ACHN (cell line): ENCODE measurements at regions not wholly inside any gene's neighbourhood (a gene's known extent, or its start where the extent isn't known, plus 50 kb on each side); places are given as distances from the start of the nearest gene placed in this dataset.

Experiments used
- DNase-seq: peaks from one replicate; pipeline ENCODE4 v3.0.0-alpha.2; 2015
- in situ Hi-C: cut with HindIII; loops from 2 replicates; pipeline ENCODE4 v1.10.0; 2017; ENCODE audit warnings: low sequenced_read_pairs, low pct_ligation_motif_present, low pct_unique_long_range_greater_than_20kb

DNA sequence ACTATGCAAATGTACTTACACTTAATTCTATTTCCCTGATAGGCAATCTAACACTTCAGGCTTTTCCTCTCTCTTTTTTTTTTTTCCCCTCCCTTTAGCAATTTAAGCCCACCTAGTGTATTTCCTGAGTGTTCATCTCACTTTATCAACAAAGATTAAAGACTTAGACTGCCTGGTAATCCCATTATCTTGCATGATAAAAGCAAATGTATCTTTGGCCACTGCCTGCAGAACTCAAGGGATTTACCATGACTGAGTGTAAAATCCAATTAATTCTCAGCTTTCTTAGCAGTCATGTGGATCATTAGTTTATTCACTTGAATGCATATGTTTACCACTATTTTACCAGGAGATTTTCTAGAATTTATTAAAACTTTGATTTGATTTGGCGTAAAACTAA, 1102.2 kb upstream of the GYPC start:
- in situ Hi-C loops, result no loop called here
- DNase-seq, result no peak

DNA sequence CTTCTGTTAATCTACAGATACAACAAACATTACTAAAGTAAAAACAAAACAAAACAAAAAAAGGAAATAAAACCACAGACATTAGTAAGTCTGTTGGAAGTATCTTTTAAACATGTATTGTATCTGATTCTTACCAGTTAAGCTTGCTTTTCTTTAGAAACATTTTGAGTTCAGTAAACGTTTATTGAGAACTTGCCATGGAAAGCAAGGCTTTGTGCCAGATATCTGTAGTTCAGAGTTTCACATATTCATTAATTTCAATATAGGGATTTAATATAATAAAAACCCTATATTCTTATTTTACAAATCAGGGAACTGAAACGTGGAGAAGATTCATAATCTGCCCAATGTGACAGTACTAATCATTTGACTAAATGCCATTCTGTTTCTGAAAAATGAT, 1101.0 kb upstream of the GYPC start:
- in situ Hi-C loops, result no loop called here
- no peak for DNase-seq

DNA sequence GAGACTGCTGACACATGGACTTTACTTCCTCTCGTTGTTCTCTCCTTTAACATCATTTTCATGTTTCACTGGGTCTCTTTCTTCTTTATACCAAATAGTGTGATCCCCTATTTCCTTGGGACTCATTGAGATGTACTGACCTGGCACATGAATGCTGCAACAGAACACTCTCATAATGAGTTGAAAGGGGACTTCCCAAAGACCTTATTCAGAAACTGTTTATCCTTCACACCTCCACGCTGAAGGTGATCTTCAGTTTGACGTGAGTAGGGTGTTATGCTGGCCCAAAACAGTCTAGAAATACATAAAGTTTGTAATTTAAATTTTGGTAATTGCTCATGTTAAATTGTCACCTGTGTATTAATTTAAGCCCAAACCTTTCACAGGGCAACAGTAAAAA, 1096.8 kb upstream of the GYPC start:
- DNase-seq, result no peak
- in situ Hi-C loops, result no loop called here

DNA sequence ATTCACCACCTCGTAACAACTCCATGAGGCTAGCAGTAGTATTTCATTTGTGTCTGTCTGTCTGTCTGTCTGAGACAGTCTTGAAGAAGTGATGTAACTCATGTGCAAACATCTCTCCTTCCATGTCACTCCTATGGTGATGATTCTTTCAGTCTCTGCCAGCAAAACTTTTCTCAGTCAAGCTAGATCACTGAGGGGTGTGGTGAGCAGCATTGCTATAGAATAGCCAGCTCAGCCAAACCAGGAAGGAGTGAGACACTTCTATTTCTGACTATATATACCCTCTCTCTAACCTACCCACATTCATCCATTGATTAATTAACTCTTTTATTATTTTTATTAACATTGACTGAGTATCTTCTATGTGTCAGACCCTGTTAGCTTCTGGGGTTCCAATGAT, 1095.1 kb upstream of the GYPC start:
- DNase-seq, result no peak
- in situ Hi-C loops, result no loop called here

DNA sequence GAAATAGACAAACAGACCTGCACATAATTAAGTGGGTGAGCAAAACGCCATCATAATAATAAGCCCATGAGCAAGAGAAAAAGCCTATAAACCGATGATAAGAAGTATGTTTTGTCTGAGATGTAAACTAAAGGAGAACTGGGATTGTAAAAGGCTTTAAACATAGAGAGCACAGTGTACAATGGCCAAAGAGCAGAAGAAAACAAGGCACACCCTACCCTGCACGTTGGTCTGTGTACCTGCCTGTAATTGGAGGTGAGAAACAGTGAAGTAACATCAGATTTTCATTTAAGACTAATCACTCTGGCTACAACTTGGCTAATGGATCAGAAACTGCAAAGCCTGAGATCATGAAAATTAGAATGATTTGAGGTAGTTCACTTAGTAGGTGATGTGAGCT, 1094.7 kb upstream of the GYPC start:
- DNase-seq, result no peak
- in situ Hi-C loops, result no loop called here

DNA sequence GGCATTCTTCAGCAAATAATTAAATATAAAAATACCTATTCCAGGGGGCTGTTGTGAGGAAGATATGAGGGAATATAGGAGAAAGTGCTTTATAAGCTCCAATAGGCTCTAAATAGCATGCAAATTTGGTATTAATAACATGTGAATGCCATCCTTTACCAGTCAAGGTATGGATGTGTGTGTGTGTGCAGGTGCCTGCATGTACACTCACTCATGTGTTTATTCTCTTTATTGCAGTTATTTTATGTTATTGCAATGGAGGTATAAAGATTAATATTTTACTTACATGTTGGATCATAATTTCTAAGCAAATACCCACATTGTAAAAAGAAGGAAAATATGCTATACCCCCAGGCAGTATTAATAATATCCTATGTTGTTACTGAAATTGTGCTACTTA, 1093.0 kb upstream of the GYPC start:
- in situ Hi-C loops, result no loop called here

DNA sequence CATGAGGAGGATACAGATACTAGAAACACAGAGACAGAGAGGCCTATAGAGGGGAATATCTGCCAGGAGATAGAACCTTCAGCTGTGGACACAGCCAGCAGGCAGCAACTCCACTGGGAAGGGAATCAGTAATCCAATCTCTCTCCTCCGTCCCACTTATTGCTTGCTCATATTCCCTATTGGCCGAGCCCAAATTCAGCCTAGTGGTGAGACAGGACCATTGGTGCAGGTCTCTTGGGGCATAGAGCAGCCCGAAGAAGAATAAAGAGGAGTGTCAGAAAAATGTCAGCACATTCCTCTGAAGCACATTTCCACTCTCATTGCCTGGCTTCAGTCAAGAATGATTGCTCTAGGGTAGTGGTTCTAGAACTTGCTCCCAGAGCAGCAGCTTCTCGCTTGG, 1091.5 kb upstream of the GYPC start:
- in situ Hi-C loops, result no loop called here

More for the DNA sequence above, 1093.0 kb upstream of the GYPC start:
- no peak for DNase-seq

DNA sequence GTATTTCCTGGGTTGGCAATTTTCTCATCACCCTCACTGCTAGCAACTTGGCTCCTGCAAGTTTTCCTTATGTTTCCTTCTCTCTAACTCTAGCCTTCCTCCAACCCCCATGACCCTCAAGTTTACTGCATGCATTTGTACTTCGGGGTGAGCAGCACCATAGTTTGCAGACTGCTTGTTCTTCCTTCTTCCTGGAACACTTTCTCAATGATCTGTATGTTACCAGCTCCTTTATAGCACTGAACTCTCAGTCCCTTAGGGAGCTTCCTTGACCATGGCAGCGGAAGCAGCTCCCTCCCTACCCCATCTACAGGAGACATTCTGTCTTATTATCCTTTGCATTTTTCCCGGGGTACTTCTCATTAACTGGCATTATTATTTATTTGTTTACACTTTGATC, 1089.5 kb upstream of the GYPC start:
- in situ Hi-C loops, result no loop called here
- DNase-seq, result no peak

More for the DNA sequence above, 1091.5 kb upstream of the GYPC start:
- DNase-seq, result no peak

DNA sequence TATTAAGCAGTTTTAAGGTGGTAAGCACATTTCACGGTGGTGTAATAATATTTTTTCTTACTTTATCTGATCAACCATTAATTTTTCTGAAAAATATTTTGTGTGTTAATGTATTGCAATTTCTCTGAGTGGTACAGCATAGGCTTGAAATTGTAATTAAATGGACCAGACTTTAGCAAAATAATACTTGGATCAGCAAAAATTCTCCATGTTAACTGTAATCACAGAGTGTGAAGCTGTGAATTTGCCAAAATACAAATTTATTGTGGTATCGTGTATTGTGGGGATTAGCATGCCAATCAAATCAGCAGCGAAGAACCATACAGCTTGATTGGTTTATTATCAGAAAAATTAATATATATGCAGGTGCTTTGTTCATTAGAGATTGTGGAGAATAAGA, 1088.9 kb upstream of the GYPC start:
- in situ Hi-C loops, result no loop called here
- no peak for DNase-seq

DNA sequence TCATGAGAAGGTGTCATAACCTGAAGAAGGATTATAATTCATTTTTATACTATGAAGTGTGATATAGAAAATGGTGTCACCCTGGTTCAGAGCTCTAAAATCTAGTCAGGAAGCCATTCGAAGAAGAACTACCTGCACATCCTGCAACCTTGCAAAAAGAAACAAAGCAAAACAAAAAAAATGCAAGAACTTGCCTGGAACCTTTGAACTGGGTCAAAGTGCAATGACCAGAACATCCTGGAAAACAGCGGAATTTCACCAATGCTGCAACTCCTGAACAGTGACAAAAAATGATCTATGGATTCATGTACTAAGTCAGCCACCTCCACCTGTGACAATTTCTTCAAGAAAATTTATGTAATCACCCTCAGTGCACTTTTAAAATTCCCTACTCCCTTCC, 1083.3 kb upstream of the GYPC start:
- in situ Hi-C loops, result no loop called here
- no peak for DNase-seq

DNA sequence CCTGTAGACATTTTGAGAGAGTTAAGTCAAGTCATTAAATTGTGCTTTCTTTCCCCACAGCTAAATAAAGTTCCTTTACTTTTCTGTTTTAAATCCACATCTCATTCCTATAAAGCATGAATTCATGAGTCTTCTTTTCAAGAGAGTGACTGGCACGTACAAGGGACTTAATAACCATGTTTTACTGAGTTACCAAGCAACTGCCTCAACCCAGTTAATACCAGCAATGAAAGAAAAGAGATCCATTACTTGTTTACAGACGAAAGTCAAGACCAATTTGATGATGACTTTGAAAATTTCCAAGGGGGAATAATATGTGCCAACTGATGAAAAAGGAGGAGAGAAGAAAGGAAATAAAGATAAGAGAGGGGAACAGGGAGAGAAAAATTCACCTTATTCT, 1082.5 kb upstream of the GYPC start:
- in situ Hi-C loops, result no loop called here
- no peak for DNase-seq

DNA sequence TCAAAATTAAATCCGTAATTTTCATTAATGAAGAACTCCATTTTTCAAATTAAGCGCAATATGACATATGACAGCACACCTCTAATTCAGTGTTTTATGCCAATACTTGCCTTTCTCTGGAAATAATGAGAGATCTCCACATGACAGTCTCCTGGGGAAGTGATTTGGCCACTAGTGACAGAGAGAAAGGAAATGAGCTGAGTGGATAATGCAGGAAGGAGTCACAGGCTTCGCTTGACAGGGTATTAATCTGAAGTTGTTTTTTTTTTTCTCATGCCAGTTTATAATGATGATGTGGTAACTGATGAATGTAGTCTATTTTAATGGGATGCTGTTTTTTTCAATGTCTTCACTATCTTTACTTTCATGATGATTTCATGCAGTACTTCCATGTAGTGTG, 1079.4 kb upstream of the GYPC start:
- in situ Hi-C loops, result no loop called here
- DNase-seq, result no peak

DNA sequence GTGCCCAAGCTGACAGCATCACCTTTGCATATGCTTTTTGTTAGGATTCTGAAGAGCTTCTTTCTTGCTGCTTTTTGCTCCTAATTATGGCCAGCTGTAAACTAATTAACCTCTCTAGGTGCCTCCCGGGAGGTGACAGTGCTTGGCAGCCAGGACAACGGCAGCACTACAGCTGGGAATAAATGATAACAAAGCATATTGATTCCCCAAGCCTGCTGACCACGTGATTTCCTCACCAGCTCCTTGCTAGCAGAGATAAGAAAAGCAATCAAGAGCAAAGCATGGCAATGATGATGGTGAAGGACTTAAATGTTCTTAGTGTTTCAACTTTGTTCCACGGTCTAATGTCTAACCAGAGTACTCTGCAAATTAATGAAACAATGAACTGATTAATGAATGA, 1074.4 kb upstream of the GYPC start:
- DNase-seq, result no peak
- in situ Hi-C loops, result no loop called here

DNA sequence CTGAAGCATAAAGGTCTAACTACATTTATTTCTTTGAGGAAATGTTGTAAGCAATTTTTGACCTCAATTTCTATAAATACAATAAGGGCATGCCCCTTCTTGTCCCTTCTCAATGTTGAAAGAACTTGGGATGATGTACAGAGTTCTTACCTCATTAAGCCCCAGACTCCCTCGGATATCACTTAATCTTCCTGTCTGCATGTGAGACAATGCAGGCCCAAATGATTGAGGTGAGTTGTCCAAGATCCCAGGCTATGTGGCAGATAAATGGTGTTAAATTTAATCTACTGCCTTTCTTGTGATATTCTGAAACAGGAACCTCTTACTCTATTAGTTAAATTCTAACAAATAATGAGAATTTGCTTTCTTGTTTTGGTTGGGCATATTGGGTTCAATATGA, 1073.4 kb upstream of the GYPC start:
- DNase-seq, result no peak
- in situ Hi-C loops, result no loop called here

DNA sequence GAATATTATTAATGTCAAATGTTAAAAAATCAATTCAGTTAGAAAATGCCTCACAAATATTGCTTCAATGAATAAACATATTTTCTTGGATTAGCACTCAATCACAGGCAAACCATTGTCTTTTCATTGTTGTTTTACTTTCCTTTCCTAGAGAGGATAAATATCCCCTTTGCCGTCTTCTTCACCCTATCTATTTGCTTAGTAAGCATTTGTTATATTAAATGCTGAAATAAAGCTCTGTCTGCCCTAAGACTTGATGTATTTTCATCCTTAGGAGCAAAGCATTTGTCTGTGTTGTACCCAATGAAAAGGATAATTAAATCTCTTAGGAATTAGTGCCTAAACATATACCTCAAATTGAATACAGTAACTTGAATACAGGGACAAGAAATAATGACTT, 1071.2 kb upstream of the GYPC start:
- in situ Hi-C loops, result no loop called here
- DNase-seq, result no peak

DNA sequence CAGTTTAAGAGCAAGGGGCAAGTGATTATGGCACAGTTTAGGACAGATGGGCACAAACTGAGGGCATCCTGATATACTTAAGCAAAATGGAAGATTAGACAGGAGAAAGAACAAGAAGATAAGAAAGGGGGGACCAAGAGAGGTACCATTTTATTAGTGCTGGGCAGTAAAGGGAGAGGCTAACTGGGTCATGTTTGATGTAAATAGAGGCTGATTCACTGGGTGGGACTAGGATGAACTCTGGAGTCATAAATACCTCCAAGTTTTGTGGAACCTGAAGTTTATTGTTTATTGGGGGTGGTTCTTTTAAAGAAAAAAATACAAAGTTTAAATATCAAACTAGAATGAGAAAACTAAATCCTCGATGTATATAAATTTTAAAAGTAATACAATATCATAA, 1067.2 kb upstream of the GYPC start:
- in situ Hi-C loops, result no loop called here
- DNase-seq, result no peak

DNA sequence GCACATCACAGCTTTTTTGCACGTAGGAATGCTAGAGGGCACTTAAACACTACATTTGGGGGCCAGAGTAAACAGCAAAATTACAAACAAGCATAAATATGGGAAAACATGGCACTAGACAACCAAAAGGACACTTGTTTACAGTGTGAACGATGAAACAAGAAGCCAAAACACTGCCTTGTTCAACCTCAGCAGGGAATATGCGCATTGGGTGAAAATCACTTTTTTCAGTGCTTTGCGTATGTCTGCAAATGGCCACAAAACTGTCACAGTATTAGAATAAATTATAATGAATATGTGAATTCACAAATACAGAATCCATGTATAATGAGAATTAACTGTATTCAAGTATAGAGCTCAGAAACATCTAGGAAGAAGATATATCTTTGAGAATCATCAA, 1064.0 kb upstream of the GYPC start:
- in situ Hi-C loops, result no loop called here
- no peak for DNase-seq

DNA sequence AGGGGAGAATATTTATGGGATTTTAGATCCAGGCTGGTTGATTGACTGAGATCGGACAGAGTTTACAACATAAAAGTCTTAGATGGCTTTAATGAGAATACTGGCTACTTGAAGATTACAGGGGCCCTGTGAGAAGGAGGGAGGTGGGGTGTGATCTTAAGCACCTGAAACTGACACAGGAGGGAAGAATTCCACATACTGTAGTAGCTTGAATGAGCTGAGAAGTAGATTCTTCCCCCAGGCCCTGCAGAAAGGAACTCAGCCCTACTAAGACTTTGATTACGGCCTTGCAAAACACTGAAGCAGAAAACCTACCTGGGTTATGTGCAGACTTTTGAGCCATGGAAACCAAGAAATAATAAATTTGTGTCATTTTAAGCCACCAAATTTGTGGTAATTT, 1062.9 kb upstream of the GYPC start:
- no peak for DNase-seq
- in situ Hi-C loops, result no loop called here

DNA sequence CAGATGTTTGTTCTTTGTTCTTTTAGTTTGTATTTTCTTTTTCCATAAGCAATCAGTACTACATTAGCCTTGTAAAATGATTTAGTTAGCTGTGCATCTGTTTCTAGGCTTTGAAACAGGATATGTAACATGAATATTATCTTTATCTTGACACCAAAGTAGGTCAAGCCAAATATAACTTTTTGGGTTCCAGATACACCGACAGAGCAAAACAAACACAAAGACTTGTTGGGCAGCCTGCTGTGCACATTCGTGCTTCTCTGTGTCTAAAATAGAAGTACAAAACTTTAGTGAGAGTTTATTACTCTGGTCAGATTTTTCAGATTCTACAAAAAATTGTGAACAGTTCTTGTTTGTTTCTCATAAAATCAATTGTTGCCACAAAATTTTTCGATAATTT, 1059.3 kb upstream of the GYPC start:
- no peak for DNase-seq
- in situ Hi-C loops, result no loop called here

DNA sequence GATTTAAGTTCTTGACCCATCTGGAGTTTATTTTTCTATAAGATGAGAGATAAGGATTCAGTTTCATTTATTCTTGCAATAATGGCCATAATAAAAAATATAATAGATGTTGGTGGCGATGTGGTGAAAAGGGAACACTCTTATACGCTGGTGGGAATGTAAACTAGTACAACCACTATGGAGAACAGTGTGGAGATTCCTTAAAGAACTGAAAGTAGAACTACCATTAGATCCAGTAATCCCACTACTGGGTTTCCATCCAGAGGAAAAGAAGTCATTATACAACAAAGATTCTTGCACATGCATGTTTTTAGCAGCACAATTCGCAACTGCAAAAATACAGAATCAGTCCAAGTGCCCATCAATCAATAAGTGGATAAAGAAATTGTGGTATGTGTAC, 1040.5 kb upstream of the GYPC start:
- in situ Hi-C loops, result no loop called here
- DNase-seq, result no peak

DNA sequence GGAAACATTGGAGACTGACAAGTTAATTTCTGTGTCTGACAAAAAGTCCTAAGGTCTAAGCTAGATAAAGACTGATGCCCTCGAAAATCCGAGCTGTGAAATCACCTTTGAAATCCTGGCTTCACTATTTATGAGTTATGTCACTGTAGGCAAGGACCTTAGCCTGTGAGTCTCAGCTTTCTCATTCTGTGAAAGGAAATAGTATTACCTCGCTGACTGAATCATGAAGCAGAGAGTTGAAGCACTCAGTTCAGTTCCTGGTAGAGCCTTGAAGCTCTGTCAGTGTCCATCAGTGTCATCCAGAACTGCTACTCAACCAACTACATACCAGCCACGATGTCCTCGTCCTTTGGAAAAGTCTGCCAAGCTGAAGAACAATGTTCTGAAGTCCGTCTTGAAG, 1025.6 kb upstream of the GYPC start:
- in situ Hi-C loops, result no loop called here
- no peak for DNase-seq

DNA sequence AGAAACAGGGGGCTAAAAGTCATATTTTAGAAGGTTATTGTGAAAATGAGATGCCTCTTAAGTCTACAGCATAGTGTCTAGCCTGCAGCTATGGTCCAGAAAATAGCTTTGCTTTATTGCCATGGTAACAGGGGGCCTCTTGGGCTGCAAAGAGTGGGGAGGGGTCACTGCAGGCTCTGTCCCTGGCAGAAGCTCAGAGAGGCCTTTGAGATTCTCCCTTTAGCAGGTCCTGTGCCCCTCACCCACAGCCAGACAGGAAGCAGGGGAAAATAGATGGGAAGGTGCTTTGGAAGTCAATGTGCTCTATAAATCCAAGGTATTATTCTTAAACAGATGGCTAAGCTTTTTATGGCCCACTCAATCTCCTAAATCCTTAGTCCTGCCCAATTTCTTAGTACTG, 1021.3 kb upstream of the GYPC start:
- no peak for DNase-seq
- in situ Hi-C loops, result no loop called here
